ENCODE measurements at regions not wholly inside any gene's neighbourhood (a gene's known extent, or its start where the extent isn't known, plus 50 kb on each side); places are given as distances from the start of the nearest gene placed in this dataset.

GRCh38 chr5:85865296-85865695 is 752.4 kb upstream of the COX7C start:
- ChIA-PET POLR2A (ENCODE audit: low non-redundant PET) (no interaction called here), CTCF (no interaction called here)
- no TSS peak for BruUV-seq (replicated peaks)
- H3K4me3 ChIP-seq (ENCODE audit: low read depth, low read length, poor library complexity, severe bottlenecking) = no peak overlapping the region
- intact Hi-C loops (cut with micrococcal nuclease; ENCODE audit: unreplicated experiment) = no loop called here
- H3K27me3 ChIP-seq (replicated peaks; ENCODE audit: insufficient read depth, low read depth, low read length, poor library complexity) = no peaks in the 10 kb centered on the region
- H3K36me3 ChIP-seq (ENCODE audit: insufficient read depth, low read length, poor library complexity, severe bottlenecking) = no peaks in the 10 kb centered on the region
- TF ChIP-seq CTCF (conservative IDR thresholded peaks at IDR 0.05; ENCODE audit: low read depth, low read length) = no peak
- TF ChIP-seq EZH2 (IDR thresholded peaks at IDR 0.05; ENCODE audit: borderline replicate concordance, low read depth, low read length, poor library complexity, severe bottlenecking) = no peak
- H3K4me1 ChIP-seq (ENCODE audit: insufficient read depth, low read length, poor library complexity, severe bottlenecking) = no peaks in the 10 kb centered on the region
- DNase-seq (ENCODE audit: low spot score) = no peak
- H3K9me3 ChIP-seq (ENCODE audit: low read depth, low read length, poor library complexity, severe bottlenecking) = no peaks in the 10 kb centered on the region
- no peak overlapping the region for H3K27ac ChIP-seq (ENCODE audit: low read depth, low read length, poor library complexity, severe bottlenecking)

GRCh38 chr5:85868070-85868469 is 749.7 kb upstream of the COX7C start:
- ChIA-PET CTCF (no interaction called here), POLR2A (ENCODE audit: low non-redundant PET) (no interaction called here)
- no peak overlapping the region for H3K4me3 ChIP-seq (ENCODE audit: low read depth, low read length, poor library complexity, severe bottlenecking)
- no peak for DNase-seq (ENCODE audit: low spot score)
- no peaks in the 10 kb centered on the region for H3K36me3 ChIP-seq (ENCODE audit: insufficient read depth, low read length, poor library complexity, severe bottlenecking)
- no peaks in the 10 kb centered on the region for H3K27me3 ChIP-seq (replicated peaks; ENCODE audit: insufficient read depth, low read depth, low read length, poor library complexity)
- H3K4me1 ChIP-seq (ENCODE audit: insufficient read depth, low read length, poor library complexity, severe bottlenecking) = no peaks in the 10 kb centered on the region
- no peaks in the 10 kb centered on the region for H3K9me3 ChIP-seq (ENCODE audit: low read depth, low read length, poor library complexity, severe bottlenecking)
- no peak for TF ChIP-seq CTCF (conservative IDR thresholded peaks at IDR 0.05; ENCODE audit: low read depth, low read length)
- intact Hi-C loops (cut with micrococcal nuclease; ENCODE audit: unreplicated experiment) = no loop called here
- BruUV-seq (replicated peaks) = no TSS peak
- no peak overlapping the region for H3K27ac ChIP-seq (ENCODE audit: low read depth, low read length, poor library complexity, severe bottlenecking)

GRCh38 chr5:85893996-85894395 is 723.7 kb upstream of the COX7C start:
- Histone ChIP-seq H3K27me3 (replicated peaks; ENCODE audit: insufficient read depth, low read depth, low read length, poor library complexity) (no peaks in the 10 kb centered on the region), H3K4me3 (ENCODE audit: low read depth, low read length, poor library complexity, severe bottlenecking) (no peak overlapping the region), H3K9me3 (ENCODE audit: low read depth, low read length, poor library complexity, severe bottlenecking) (no peaks in the 10 kb centered on the region), H3K4me1 (ENCODE audit: insufficient read depth, low read length, poor library complexity, severe bottlenecking) (no peaks in the 10 kb centered on the region), H3K36me3 (ENCODE audit: insufficient read depth, low read length, poor library complexity, severe bottlenecking) (no peaks in the 10 kb centered on the region), H3K27ac (ENCODE audit: low read depth, low read length, poor library complexity, severe bottlenecking) (no peak overlapping the region)
- no peak for DNase-seq (ENCODE audit: low spot score)
- intact Hi-C loops (cut with micrococcal nuclease; ENCODE audit: unreplicated experiment) = no loop called here
- no TSS peak for BruUV-seq (replicated peaks)
- no peak for TF ChIP-seq EZH2 (IDR thresholded peaks at IDR 0.05; ENCODE audit: borderline replicate concordance, low read depth, low read length, poor library complexity, severe bottlenecking)
- no peak for TF ChIP-seq CTCF (conservative IDR thresholded peaks at IDR 0.05; ENCODE audit: low read depth, low read length)
- ChIA-PET POLR2A (ENCODE audit: low non-redundant PET) (no interaction called here), CTCF (no interaction called here)

Measured in A673 (cell line).